Amniotic epithelial cell (primary cell): ENCODE measurements at regions not wholly inside any gene's neighbourhood (a gene's known extent, or its start where the extent isn't known, plus 50 kb on each side); places are given as distances from the start of the nearest gene placed in this dataset.
"Not testable (repeated sequence)": the region's sequence is repeated elsewhere in the genome, so short reads cannot be mapped to it uniquely, and the experiment has no call there.

ENCODE experiments used
- DNase-seq: peaks from one replicate; pipeline ENCODE4 v3.0.0-alpha.2; 2010; ENCODE audit warnings: low read depth

DNA sequence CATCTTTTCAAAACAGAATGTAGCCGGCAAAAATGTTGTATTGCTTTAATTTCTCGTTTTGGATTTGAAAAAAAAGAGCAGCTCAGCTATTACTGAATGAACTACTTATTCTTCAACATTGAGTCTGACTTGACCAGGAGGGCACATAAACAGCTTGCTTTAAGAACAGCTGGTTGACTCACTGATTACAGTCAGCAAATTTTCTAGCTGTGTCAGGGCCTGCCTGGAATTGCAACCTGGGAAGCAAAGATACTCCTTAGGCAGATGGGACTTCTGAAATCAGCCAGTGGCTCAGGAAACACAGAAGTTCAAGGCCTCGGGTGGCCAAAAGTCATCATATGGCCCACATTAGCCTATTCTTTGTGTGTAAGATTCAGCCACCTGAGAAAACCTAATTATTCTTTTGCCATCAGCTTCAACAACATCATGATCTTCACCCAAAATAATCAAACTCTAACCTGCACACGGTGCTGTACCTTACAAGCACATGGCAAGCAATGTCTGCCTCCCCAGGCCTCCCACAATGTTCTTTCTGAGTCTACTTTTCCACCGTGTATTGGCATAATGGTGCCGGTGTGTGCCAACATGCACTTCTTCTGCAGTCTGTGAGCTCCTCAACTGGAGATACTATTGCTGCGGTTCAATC is 307.2 kb downstream of the HHIPL2 start:
- DNase-seq: peak; percentile 84

DNA sequence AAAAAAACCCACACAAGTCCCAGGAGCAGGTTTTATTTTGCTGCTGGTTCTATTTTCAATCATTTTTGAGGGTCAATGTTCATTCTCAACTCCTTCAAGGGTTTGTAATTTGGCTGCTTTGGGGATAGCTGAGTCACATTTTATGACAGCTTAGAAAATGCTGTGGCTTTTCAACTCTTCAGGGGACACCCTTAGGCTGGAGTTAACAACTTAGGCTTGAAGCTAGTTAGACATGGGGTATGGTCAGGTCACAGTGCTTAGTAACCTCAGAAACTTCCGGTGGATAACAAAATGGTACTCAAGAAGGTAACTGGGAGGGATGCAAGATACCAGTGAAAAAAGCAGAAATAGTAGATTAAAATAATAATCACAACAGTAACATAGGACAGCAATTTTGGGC is 308.8 kb downstream of the HHIPL2 start:
- no peak for DNase-seq

DNA sequence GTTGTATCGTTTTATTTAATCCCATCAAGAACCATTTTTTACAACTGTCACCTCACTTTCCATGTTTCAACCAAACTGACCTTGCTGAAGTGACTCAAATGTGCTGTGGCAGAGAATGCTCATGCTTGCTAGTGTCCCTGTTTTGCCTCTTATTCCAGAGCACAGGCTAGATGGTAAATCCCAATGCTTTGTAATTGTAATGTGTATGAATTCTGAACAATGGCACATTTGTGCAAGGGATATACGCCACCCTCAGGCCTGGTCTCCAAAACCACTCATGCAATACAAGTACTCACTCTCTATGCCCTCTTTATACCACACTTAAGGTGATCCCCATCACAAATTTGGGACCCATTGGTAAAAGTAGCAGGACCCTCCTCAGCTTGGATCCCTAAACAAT is 313.6 kb downstream of the HHIPL2 start:
- no peak for DNase-seq

DNA sequence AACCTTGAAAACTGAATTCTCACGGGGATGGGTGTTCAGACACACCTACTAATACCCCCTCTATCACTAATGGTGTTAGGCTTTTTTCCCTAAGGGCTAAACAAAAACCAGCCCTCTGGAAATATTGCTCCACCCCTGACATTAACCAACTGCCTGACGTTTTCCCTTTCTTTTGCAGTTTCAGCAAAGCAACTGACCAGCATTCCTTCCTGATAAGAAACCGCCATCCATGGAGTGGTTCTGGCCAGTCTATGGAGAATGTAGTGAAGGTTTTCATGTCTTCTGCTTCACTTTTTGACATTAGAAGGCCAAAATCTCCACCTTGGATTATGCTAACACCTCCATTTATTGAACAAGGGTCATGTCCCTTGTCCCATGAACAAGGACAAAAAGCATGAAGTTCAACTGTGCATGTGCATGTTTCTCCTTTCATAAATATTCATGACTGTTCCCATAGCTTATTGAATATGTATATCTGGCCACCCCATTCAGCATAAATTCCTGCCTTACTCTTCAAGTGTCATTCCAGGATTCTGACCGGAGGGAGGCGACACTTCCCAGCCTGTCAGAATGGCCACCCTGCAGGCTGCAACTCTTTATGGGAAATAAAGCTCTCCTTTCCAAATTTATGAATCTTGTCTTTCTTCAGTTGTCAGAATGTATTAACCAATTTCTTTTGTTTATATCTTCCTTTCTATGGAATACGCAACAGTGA is 314.3 kb downstream of the HHIPL2 start:
- DNase-seq: peak; percentile 89

DNA sequence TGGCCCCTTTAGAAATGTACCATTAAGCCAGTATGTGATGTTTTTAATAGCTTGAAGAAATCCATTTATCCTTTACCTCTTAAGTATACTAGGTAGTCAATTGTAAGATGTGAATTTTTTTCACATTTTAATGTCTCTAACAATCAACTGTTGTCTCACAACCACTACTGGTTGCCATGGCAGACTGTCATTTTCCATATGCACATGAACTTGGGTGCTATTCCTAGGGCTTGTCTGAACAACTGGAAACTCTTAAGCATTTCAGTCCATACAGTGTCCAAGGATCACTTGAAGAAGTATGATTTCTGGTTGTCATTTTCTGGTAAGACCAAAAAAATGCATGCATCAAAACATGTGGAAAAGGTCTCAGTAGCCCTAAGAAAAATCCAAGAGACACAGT is 315.1 kb downstream of the HHIPL2 start:
- DNase-seq: no peak

DNA sequence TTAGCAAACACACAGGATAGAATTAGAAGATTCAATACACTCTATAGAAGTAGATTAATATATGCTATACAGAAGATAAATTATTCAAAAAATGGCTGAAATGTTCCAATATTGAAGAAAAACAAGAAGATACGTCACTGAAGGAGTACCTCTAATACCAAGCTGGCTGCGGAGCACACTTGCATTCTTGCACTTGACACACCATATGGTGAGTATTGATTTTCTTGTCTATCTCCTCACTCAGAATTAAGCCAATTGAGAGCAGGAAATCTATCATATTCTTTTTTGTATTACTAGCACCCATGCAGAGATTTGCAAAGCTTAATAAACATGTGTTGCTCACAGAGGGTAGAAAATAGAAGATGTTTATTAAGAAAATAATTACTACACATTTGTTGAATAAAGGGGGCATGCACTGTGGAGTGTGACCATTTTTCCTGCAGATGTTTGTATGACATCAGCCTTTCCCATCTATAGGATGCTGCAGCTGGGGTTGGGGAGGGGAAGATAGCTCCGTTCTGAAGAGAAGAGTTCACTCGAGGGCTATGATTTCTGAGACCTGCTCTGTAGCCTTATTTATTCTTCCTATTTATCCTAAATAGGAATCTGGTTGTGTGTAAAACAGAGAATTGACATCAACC is 318.1 kb downstream of the HHIPL2 start:
- DNase-seq: no peak

DNA sequence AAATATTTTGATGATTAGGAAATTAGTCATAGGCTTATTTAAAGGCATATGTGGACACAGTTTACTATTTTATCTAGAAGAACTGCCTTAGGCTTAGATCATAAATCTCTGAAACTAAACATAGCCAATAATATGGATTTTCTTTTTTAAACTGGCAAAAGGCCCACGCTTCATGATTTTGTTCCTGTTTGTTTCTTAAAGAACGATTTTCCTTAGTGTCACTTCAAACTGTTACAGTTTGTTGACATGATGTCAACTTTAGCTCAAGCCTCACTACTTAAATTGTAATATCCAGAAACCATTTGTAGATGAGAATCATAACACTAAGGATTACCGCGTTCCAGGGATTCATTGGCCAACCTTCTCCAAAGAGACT is 322.6 kb downstream of the HHIPL2 start:
- peak; percentile 10 for DNase-seq

DNA sequence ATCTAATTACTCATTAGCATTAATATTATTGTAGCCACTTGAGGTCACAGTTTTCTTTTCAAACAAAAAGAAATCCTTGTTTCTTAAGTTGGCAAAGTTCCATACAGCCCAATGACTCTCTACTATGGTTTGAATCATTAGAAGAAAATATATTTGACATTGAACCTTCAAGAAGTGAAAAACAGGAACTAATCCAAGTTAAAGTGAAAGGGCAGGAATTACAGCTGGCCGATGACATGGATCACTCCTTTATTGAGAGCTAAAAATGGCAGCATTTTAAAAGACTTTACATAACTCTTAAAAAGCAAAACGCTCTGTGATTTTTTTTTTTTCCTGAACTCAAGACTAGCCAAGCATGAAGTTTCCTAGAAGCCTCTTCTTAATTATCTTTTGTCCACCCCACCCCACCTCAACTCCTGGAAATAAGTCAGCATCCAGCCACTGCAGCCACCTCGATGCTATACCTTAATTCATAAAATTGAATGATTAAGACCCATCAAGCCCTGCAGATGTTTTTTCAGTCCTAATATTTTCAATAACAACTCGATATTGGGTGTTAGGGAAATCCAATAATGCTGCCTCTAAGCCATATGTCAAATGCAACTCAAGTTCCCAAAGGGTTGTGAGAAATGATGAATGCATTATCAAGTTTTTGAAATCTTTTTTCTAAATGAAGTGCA is 323.1 kb downstream of the HHIPL2 start:
- DNase-seq: peak; percentile 10

DNA sequence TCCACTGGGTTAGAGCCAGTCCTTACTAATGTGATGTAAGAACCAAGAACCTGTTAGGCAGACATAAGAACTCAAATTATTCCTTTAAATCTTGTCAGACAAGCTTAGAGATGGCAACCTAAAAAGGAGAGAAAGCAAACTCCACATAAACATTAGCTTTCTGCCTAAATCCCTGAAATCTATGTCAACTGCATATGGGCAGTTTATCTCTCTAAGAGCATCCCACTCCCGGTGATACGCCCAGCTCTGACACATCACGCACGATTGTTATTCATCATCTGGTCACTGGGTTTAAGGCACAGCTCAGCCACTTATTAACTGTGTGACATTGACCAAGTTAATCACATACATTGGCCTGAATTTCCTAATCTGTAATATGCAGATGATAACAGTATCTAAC is 323.7 kb downstream of the HHIPL2 start:
- DNase-seq: no peak

DNA sequence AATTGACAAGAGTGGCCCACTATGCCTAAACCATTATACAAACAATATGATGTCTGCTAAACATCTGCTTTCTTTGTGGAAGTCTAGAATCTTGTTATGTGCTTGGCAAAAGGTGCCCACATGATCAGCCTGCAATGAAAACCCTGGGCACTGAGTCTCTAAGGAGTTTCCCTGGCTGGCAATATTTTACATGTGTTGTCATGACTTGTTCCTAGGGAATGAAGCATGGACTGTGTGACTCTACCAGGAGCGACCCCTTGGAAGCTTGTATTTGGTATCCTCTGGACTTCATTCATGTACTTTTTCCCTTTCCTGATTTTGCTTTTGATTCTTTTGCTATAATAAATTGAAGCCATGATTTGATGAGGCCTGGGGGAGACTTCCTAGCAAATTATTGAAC is 324.9 kb downstream of the HHIPL2 start:
- DNase-seq: no peak

DNA sequence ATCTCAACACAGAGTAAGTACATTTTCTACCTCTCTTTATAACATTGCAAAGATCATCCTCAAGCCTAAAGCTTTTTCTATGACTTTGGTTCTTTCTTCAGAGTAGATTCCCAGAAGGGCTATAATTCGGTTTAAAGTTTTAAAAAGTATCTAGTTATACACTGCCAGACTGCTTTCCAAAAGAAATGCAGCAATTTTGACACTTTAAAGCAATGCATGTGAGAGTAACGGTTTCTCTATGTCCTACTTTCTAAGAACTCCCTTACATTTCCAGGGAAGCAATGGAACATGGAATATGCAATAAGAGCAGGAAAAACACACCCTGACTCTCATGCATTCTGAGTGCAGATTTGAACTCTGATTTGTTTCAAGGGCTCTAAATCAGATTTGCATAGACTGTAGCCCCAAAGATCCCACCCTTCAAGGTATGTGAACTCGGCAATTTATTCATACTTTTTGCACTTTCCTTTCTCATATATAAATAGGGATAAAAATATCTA is 331.6 kb downstream of the HHIPL2 start:
- DNase-seq: no peak

DNA sequence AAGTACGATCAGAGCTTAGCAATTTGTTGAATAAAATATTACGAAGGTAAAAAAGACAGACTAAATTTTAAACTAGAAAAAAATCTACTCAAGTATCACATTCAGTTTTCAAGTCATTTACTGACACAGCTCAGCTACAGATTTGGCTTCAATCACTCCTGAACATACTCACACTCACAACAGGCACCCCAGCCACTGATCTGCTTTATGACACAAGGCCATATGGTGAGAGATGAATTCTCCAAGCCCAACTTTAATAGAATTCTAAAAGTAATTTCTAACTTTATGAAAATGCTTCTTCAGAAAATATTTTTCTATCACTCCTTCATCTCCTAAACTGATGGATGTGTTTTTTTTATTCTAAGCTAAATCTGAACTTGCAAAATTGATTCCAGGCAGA is 337.1 kb downstream of the HHIPL2 start:
- no peak for DNase-seq

DNA sequence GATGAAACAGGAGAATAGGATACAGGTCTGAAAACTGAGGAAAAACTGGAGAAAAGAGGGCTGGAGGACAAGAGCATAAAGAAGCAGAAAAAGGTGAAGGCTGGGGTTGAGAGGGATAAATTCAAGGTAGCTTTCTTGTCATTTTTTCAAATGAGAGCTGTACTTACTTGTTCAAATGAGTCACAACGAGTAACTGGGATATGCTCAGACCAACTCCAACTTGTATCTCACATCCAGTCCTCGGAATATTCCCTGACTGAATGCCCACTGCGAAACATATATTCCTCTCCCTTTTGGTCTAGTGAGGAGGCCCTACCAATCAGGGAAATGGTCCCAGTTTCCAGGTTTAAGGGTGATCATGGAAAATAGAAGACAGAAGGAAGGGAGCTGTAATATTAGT is 343.4 kb downstream of the HHIPL2 start:
- DNase-seq: no peak

DNA sequence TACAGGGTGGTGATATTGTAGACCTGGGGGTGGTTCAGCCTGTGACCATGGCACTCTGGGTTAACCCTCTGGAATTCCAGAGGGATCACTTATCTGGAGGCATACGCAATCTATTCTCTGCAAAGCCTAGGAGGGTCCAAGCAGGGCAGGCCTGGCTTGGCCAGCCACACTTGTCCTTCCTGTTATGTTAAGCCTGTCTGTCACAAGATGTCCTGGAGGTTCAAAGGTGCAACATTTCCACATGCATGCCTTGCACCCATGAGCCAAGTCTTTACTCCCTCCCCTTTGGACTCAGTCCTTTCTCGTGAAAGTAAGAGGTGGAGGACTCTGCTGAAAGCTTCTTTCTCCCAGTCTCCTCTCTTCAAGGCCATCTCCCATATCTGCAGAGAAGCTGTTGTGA is 345.1 kb downstream of the HHIPL2 start:
- DNase-seq: no peak

DNA sequence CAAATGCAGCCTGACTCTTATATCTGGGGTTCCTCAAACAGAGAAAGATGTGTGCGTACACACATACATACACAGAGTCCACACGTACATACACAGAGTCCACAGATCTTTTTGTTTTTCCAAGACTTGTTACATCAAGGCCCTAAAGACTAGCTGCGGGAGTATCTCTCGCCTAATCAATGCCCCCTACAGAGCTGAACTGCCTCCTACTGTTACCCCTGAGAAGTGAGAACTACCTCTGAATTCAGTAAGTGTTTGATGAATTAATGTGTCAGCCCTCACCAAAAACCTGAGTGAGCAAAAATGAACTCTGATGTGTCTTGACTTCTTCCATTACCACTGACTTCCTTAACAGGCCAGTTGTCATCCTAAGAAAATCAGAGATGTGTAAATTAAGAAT is 351.2 kb downstream of the HHIPL2 start:
- no peak for DNase-seq

DNA sequence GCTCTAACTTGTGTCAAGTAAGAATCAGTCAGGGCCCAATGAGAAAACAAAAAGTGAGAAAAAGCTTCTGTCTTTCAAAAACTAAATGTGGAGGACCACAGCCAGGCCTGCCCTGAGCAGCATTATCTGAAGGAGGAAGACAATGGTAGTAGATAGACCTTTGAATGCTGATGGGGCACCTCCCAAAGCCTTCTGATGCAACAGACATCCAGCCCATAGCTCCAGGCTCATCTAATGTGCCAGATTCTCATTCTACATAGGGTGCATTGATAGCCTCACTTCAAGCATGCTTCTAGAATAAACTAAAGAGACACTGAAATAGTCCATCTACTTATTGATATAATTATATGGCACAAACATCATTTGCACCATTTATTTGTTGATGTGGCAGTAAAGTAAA is 351.6 kb downstream of the HHIPL2 start:
- no peak for DNase-seq

DNA sequence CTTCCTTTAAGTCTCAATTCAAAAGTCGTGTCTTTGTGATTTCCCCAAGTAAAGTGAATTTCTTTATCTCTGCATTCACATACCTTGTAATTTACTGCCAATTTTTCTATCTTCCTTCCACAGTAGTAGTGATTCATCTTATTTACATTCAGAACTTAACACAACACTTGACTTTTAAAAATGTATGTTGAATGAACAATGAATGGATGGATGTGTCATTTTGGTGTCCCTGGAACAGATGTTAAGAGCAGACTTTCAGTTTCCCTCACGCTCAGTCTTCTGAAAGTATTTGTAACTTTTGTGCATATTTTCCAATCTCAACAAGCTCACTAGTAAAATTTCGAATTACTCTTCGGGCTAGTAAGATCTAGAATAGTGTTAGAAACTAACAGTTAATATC is 352.0 kb downstream of the HHIPL2 start:
- DNase-seq: no peak

DNA sequence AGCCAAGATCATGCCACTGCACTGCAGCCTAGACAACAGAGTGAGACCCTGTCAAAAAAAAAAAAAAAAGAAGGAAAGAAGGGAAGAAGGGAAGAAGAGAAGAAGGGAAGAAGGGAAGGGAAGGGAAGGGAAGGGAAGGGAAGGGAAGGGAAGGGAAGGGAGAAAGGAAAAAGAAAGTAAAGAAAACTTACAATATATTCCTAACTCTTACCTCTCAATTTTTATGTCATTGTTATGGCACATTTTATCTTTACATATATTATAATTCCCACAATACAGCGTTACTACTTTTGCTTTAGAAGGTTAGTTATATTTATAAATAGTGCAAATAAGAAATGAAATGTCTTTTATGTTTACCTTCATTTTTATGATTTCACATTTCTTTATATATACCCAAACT is 358.7 kb downstream of the HHIPL2 start:
- DNase-seq: no peak

DNA sequence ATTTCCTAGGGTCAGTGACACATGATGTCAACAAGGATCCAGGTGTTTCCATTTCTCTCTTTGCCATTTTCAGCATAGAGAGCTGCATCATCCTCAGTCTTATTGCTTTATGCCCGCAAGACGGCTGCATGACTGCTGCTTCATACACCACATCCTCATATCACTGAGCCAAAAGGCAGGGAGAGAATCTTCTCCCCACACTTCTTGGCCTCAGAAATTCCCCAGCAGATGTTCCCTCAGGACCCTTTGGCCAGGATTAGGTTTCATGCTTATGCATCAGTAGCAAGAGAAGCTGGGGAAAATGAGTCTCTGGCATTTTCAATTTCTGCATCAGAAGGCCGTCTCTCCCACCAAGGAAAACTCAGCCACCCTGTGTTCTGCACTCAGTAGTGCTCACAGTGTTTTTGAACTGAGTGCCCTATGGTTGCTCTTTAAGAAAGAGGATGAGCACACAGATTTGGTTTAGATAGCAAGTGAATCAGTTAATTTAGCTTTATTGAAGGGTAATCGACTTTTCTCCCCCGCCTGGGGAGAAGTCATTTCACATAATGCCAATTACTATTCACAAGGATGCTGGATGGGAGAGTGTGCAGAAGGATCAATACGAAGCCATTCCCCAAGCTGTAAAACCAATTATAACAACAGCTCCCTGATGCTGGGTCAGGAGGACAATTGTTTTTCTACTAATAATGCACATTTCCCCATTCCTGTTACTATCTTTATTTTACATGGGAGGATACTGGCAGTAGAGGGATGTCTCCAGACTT is 360.2 kb downstream of the HHIPL2 start:
- no peak for DNase-seq

DNA sequence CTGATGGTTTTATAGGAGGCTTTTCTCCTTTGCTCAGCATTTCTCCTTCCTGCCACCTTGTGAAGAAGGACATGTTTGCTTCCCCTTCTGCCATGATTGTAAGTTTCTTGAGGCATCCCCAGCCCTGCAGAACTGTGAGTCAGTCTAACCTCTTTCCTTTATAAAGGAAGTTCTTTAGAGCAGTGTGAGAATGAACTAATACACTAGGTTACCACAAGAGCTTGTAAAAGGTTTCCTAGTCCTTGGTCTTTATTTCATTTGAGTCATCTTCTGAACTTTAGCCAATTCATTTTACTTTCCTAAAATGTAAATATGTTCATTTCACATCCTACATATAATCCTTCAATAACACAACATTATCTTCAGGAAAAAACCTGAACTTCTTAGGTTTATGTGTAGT is 365.3 kb downstream of the HHIPL2 start:
- DNase-seq: peak; percentile 11

DNA sequence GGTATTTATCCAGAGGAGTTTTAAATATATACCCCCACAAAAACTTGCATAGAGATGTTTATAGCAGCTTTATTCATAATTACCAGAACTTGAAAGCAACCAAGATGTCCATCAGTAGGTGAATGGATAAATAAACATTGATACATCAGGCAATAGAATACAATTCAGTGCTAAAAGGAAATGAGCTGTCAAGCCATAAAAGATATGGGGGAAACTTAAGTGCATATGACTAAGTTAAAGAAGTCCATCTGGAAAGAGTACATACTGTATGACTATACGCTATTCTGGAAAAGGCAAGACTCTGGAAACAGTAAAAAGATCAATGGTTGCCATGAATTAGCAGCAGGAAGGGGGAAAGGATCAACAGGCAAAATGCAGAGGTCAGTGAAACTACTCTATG is 366.7 kb downstream of the HHIPL2 start:
- DNase-seq: no peak

DNA sequence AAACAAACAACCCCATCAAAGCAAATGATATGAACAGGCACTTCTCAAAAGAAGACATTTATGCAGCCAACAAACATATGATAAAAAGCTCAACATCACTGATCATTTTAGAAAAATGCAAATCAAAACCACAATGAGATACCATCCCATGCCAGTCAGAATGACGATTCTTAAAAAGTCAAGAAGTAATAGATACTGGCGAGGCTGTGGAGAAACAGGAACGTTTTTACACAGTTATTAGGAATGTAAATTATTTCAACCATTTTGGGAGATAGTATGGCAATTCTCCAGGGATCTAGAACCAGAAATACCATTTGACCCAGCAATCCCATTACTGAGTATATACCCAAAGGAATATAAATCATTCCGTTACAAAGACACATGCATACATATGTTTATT is 370.4 kb downstream of the HHIPL2 start:
- DNase-seq: not testable (repeated sequence)
